Activated CD4-positive, alpha-beta T cell treated with anti-CD3 and anti-CD28 coated beads, Interleukin-2, amount 10 ng/mL, durations not matched to agents 24 days and 14 days (primary cell): ENCODE measurements at regions not wholly inside any gene's neighbourhood (a gene's known extent, or its start where the extent isn't known, plus 50 kb on each side); places are given as distances from the start of the nearest gene placed in this dataset.

ENCODE experiments used
- DNase-seq: peaks from one replicate; pipeline ENCODE4 v3.0.0; 2022
- H3K27ac Mint-ChIP-seq: one replicate; pipeline ENCODE4 v1.8.0; 2022; ENCODE audit warnings: mild to moderate bottlenecking, mixed read lengths
- H3K27me3 Mint-ChIP-seq: one replicate; pipeline ENCODE4 v1.8.0; 2022; ENCODE audit warnings: mixed read lengths
- H3K36me3 Mint-ChIP-seq: one replicate; pipeline ENCODE4 v1.8.0; 2022; ENCODE audit warnings: low read depth, mild to moderate bottlenecking, mixed read lengths
- H3K4me1 Mint-ChIP-seq: one replicate; pipeline ENCODE4 v1.8.0; 2021; ENCODE audit warnings: mixed read lengths
- H3K4me3 Mint-ChIP-seq: one replicate; pipeline ENCODE4 v1.8.0; 2022; ENCODE audit warnings: mild to moderate bottlenecking, moderate library complexity, mixed read lengths
- H3K9me3 Mint-ChIP-seq: one replicate; pipeline ENCODE4 v1.8.0; 2021; ENCODE audit warnings: mixed read lengths
- intact Hi-C: fragments of 100-400 bp; cut with micrococcal nuclease; formaldehyde crosslinking; loops from one replicate; pipeline ENCODE4 v1.15.1; 2023

DNA sequence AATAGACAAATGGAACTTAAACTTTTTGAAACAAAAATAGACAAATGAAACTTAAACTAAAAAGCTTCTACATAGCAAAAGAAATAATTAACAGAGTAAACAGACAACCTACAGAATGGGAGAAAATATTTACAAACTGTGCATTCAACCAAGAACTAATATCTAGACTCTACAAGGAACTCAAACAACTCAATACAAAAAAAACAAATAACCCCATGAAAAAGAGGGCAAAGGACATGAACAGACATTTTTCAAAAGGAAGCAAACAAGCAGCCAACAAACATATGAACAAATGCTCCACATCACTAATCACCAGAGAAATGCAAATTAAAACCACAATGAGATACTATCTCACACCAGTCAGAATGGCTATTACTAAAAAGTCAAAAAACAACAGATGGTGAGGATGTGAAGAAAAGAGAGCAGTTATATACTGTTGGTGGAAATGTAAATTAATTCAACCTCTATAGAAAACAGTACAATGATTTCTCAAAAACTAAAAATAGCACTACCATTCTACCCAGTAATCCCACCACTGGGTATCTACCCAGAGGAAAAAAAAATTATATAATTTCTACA is 170.8 kb upstream of the RGMB start:
- H3K4me1 Mint-ChIP-seq, result no peaks in the 10 kb centered on the region
- intact Hi-C loops, result no loop called here
- H3K27me3 Mint-ChIP-seq, result no peaks in the 10 kb centered on the region
- H3K36me3 Mint-ChIP-seq, result no peaks in the 10 kb centered on the region
- no peak overlapping the region for H3K4me3 Mint-ChIP-seq
- DNase-seq, result no peak
- H3K9me3 Mint-ChIP-seq, result peaks cover 6% of the 10 kb centered on the region
- no peak overlapping the region for H3K27ac Mint-ChIP-seq

DNA sequence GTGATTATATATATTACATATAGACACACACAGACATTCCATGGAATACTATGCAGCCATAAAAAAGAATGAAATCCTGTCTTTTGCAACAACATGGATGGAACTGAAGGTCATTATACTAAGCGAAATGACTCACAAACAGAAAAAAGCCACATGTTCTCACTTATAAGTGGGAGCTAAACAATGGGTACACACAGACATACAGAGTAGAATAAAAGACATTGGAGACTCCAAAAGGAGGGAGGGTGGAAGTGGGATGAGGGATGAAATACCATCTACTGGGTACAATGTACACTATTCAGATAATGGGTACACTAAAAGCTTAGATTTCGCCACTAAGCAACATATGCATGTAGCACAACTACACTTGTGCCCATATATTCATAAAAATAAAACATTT is 170.0 kb upstream of the RGMB start:
- no peak for DNase-seq
- intact Hi-C loops, result no loop called here
- H3K4me1 Mint-ChIP-seq, result no peaks in the 10 kb centered on the region
- peaks cover 6% of the 10 kb centered on the region for H3K9me3 Mint-ChIP-seq
- no peaks in the 10 kb centered on the region for H3K27me3 Mint-ChIP-seq
- no peak overlapping the region for H3K27ac Mint-ChIP-seq
- no peaks in the 10 kb centered on the region for H3K36me3 Mint-ChIP-seq
- no peak overlapping the region for H3K4me3 Mint-ChIP-seq

DNA sequence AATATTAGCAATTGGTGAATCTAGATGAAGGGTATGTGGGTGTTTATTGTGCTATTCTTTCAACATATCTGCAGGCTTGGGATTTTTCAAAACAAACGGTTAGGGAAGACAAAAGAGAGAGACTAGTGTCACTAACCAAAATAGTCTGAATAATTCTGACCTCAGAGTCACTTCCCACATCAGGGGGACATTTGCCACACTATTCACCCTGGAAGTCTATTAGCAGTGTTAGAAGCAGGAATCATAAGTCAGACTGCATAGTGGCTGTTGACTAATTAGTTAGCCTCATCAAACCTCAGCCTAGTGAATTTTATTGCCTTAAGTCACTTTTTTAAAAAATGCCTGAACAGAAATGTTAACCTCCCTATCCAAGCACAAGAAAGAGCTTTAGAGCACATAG is 169.2 kb upstream of the RGMB start:
- intact Hi-C loops, result no loop called here
- Mint-ChIP-seq H3K27ac (no peak overlapping the region), H3K9me3 (peaks cover 6% of the 10 kb centered on the region), H3K4me1 (no peaks in the 10 kb centered on the region), H3K27me3 (no peaks in the 10 kb centered on the region), H3K4me3 (no peak overlapping the region), H3K36me3 (no peaks in the 10 kb centered on the region)
- DNase-seq, result no peak

DNA sequence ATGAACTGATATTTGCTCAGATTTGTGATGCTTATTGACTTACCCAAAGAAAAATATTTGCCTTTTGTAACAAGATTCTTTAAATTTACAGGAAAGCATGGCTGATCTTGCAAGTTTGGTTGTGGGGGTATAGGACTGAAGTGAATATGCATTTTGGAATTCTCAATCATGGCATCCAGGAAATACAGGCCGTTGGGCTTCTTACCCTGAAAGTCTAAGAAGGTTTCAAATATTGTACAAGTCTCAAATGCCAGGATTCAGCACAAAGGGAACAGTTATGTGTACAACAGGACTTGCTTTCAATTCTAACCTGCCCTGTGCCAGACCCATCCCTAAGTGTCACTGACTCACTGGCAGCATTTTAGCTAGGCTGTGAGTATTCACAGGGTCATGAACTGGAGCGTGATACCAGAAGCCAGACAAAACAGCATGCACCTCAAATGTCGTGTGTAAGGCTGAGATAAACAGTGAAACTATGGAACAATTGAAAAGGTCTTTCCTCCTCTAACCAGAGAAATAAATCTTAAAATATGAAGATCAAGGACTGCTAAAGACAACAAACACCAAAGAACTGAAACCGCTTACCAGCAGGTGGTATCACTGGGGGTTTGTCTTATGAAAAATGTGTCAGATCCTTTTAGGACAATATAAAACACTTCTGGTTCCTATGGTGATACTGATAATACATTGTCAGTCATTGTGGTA is 168.6 kb upstream of the RGMB start:
- no peak for DNase-seq
- intact Hi-C loops, result no loop called here
- H3K4me3 Mint-ChIP-seq, result no peak overlapping the region
- H3K9me3 Mint-ChIP-seq, result peaks cover 5% of the 10 kb centered on the region
- no peaks in the 10 kb centered on the region for H3K27me3 Mint-ChIP-seq
- no peaks in the 10 kb centered on the region for H3K36me3 Mint-ChIP-seq
- no peaks in the 10 kb centered on the region for H3K4me1 Mint-ChIP-seq
- no peak overlapping the region for H3K27ac Mint-ChIP-seq

DNA sequence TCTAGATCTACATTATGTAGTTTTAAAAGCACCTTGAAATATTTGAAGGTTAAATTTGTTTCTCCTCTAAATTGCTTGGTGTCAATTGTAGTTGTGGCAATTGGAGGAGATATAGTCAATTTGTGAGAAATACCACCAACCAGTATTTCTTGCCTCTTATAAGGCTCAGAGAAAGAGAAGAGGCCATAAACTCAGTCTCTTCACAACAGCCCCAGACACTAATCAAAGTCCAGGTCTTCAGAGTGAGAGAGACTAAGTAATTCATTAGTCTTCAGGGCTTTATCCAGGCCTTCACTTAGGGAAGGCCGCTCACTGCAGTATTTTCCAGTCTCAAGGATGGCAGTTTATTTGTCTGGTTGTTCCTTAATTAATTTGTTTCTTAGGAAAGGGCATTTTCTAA is 168.0 kb upstream of the RGMB start:
- no peaks in the 10 kb centered on the region for H3K27me3 Mint-ChIP-seq
- no peak overlapping the region for H3K4me3 Mint-ChIP-seq
- no peak overlapping the region for H3K27ac Mint-ChIP-seq
- DNase-seq, result no peak
- no peaks in the 10 kb centered on the region for H3K9me3 Mint-ChIP-seq
- H3K36me3 Mint-ChIP-seq, result no peaks in the 10 kb centered on the region
- intact Hi-C loops, result no loop called here
- H3K4me1 Mint-ChIP-seq, result no peaks in the 10 kb centered on the region

DNA sequence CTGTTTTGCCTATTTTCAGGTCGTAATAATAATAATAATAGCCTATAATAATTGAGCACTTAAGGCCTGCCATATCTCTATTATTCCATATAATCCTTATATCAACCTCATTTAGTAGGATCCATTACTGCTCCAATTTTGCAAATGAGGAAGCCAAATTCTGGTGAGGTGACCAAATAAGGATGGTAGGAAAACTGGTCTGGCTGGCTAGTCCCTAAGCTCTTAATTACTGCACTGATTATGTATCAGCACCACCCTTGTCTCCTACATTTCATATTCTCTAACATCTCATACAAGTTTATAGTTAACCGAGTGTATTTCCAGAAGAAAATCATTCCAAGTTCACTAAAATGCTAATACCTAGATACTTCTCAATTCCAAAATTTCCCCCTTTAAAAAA is 166.5 kb upstream of the RGMB start:
- no peak for DNase-seq
- Mint-ChIP-seq H3K36me3 (no peaks in the 10 kb centered on the region), H3K4me1 (no peaks in the 10 kb centered on the region), H3K4me3 (no peak overlapping the region), H3K27ac (no peak overlapping the region), H3K9me3 (no peaks in the 10 kb centered on the region), H3K27me3 (no peaks in the 10 kb centered on the region)
- intact Hi-C loops, result no loop called here

DNA sequence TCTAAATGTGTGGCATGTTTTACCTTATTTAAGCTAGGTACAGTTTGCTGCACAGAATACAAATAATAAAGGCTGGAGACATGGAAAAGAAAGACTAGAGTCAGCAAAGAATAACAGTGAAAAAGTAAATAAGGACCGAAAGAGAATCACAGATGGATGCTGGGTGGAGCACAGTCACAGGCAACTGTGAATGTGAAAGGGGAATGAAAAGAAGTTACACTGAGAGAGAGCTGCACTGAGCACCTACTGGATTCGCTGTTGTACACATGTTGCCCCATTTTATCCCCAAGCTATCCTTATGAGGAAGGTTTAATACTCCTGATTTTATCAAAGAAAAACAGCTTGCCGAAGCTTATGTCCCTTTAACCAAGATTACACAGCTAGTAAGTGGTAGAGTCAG is 165.4 kb upstream of the RGMB start:
- no peak overlapping the region for H3K27ac Mint-ChIP-seq
- H3K36me3 Mint-ChIP-seq, result no peaks in the 10 kb centered on the region
- H3K27me3 Mint-ChIP-seq, result no peaks in the 10 kb centered on the region
- no peak for DNase-seq
- no peak overlapping the region for H3K4me3 Mint-ChIP-seq
- intact Hi-C loops, result no loop called here
- no peaks in the 10 kb centered on the region for H3K9me3 Mint-ChIP-seq
- H3K4me1 Mint-ChIP-seq, result no peaks in the 10 kb centered on the region

DNA sequence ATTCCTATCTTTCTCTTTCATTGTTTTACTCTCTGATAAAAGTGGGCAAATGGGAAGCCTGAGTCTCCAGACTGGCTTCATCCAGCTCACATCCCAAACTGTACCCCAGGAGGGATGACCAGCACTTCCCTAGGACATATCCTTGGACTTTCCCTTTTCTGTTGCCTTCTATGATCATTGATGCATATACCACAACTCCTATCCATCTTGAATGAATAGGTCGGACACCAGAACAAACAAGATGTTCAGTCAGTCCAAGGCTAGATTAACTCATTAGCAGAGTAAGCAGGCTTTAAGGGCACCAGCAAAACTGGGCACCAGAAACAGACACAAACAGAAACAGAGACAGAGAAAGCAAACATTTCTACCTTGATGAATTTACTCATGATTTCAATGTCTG is 159.1 kb upstream of the RGMB start:
- Mint-ChIP-seq H3K27me3 (no peaks in the 10 kb centered on the region), H3K9me3 (no peaks in the 10 kb centered on the region), H3K36me3 (no peaks in the 10 kb centered on the region), H3K4me3 (no peak overlapping the region), H3K4me1 (no peaks in the 10 kb centered on the region), H3K27ac (no peak overlapping the region)
- DNase-seq, result no peak
- intact Hi-C loops, result no loop called here

DNA sequence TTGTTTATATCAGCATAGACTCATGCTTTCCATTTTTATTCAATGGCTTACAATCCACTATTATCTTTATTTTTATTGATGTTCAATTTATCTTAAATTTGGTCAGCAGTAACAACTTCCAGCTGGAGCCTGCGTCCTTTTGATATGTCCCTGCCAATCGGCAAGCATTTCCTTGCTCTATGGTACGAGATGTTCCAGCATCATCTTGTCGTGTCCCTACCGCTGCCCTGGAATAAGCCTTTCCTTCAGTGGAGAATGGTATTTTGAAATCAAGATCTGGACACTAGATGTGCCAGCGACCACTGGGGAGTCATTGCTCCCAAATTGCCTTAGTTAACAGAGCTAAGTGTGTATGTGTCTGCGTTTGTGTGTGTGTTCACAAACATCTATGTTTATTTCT is 151.6 kb upstream of the RGMB start:
- intact Hi-C loops, result no loop called here
- H3K4me3 Mint-ChIP-seq, result no peak overlapping the region
- no peak for DNase-seq
- no peaks in the 10 kb centered on the region for H3K4me1 Mint-ChIP-seq
- no peaks in the 10 kb centered on the region for H3K27me3 Mint-ChIP-seq
- H3K27ac Mint-ChIP-seq, result no peak overlapping the region
- H3K36me3 Mint-ChIP-seq, result no peaks in the 10 kb centered on the region
- H3K9me3 Mint-ChIP-seq, result no peaks in the 10 kb centered on the region

DNA sequence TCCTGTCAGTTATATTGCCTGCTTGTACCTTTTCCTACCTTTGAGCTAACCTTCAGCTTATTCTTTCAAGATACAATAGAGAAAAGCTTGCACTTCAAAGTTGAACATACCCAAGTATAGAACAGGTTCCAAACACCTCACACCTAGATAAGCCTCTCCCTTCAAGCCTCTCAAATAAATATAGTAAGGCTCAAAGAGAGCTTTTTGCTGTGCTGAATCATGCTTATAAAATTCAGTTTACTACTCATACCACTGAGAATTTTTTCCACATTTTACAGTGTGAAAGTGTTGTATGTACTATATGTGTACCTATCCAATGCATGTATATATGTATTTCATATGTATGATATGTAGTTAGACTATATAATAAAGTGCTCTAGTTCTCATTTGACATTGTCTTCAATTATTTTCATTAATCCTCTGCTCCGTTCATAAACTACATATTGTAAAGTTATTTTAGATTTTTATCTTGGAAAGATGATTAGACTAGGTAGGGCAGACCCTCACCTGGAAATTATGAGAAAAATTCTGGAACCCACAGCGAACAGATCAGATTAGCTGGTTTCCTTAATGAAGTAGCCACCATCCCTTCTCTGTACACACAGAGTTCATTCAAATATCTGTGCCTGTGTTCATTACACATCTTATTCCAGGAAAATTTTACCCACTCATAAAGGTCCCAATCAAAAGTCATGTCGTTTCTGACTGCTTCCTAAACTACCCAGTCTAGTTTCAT is 149.2 kb upstream of the RGMB start:
- no peaks in the 10 kb centered on the region for H3K27me3 Mint-ChIP-seq
- H3K4me3 Mint-ChIP-seq, result no peak overlapping the region
- intact Hi-C loops, result no loop called here
- H3K9me3 Mint-ChIP-seq, result no peaks in the 10 kb centered on the region
- no peaks in the 10 kb centered on the region for H3K4me1 Mint-ChIP-seq
- H3K27ac Mint-ChIP-seq, result no peak overlapping the region
- no peaks in the 10 kb centered on the region for H3K36me3 Mint-ChIP-seq
- DNase-seq, result no peak

DNA sequence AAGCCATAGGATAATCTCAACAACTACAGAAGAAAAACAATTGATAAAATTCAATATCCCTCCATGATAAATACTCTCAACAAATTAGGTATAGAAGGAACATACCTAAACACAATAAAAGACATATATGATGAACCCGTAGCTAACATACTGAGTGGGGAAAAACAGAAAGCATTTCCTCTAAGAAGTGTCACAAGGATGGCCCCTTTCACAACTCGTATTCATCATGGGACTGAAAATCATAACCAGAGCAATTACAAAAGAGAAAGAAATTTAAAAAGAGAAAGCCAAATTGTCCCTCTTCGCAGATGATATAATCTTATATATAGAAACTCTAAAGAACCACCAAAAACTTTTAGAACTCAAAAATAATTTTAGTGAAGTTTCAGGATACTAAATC is 146.3 kb upstream of the RGMB start:
- Mint-ChIP-seq H3K36me3 (no peaks in the 10 kb centered on the region), H3K27me3 (no peaks in the 10 kb centered on the region), H3K4me1 (no peaks in the 10 kb centered on the region), H3K4me3 (no peak overlapping the region), H3K9me3 (no peaks in the 10 kb centered on the region), H3K27ac (no peak overlapping the region)
- intact Hi-C loops, result no loop called here
- DNase-seq, result no peak

DNA sequence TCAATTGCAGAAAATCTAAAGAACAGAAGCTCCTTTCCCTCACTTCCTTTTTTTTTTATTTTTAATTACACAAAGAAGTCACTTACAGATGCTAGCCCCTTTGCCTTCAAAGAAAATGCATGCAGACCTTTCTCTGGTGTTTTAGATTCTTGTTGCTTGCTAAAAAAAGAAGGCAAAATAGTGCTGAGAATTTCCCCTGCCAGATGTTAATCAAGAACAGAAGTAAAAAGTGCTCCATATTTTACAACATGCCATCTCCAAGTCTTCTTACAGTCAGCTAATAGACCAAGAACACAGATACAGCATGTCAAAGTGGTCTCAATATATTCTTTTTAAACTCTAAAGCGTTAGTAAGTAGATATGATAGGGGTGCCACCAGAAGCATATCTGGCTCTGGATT is 142.8 kb upstream of the RGMB start:
- Mint-ChIP-seq H3K9me3 (no peaks in the 10 kb centered on the region), H3K27ac (no peak overlapping the region), H3K36me3 (no peaks in the 10 kb centered on the region), H3K27me3 (peaks cover 3% of the 10 kb centered on the region), H3K4me1 (no peaks in the 10 kb centered on the region), H3K4me3 (no peak overlapping the region)
- DNase-seq, result no peak
- intact Hi-C loops, result no loop called here

DNA sequence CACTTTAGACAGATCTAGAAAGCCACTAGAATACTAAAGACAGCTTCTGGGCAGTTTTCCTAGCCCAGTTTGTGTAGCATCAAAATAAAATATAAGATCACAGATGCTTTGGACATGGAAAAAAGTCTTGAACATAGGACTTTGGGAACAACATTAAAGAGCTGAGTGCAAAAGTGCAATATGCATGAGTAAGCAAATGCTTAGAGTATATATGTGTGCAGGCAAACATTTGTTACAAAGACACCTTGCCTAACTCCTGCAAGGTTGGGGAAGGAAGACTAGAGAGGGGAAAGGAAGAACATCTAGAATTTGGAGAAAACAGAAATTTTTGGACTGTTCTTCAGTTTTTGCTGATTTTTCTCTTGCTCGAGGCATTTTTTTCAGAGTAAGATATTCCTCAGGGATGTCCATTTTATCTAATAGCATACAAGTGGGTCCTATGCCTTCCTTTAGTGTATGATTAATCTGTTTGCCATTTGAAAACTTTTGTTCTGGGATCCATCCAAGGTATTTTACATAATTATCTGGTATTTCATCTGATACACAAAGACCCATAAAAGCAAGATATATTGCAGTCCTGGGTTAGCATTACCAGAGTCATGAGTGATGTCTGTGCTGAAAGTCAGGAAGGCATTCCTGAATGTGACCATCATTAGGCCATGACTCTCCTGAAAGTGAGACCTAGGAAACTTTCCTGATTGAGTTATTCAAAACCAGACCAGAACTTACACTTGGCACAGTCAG is 142.0 kb upstream of the RGMB start:
- Mint-ChIP-seq H3K9me3 (no peaks in the 10 kb centered on the region), H3K36me3 (no peaks in the 10 kb centered on the region), H3K4me1 (no peaks in the 10 kb centered on the region), H3K4me3 (no peak overlapping the region), H3K27ac (no peak overlapping the region), H3K27me3 (peaks cover 3% of the 10 kb centered on the region)
- DNase-seq, result no peak
- intact Hi-C loops, result no loop called here

DNA sequence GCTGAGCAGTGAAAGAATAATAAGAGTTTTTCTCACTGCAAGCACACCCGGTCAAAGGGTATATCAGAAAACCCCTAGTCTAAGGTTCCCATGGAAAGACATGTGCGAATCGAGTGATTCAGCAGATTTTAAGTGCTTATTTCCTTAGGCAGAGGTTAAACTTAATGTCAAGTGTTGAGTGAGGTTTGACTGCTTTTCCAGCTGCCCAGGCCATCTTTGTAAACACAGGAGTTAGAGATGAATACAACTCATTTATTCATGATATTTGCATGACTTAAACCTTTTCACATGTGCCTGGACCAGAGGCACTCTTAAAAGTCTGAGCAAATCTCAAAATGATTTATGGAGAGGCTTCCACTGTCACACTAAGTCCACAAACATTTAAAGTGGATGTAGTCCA is 137.8 kb upstream of the RGMB start:
- intact Hi-C loops, result no loop called here
- H3K4me1 Mint-ChIP-seq, result no peaks in the 10 kb centered on the region
- peaks cover 3% of the 10 kb centered on the region for H3K27me3 Mint-ChIP-seq

More for the DNA sequence above, 137.8 kb upstream of the RGMB start:
- no peaks in the 10 kb centered on the region for H3K9me3 Mint-ChIP-seq
- no peaks in the 10 kb centered on the region for H3K36me3 Mint-ChIP-seq
- H3K27ac Mint-ChIP-seq, result no peak overlapping the region
- no peak overlapping the region for H3K4me3 Mint-ChIP-seq
- no peak for DNase-seq
